Liver (tissue), 3 donors: ENCODE measurements at regions not wholly inside any gene's neighbourhood (a gene's known extent, or its start where the extent isn't known, plus 50 kb on each side); places are given as distances from the start of the nearest gene placed in this dataset.

Source experiments
- ATF3 ChIP-seq: IDR thresholded peaks from 2 replicates; pipeline ENCODE4 v1.6.1; 2016; ENCODE audit warnings: antibody characterized with exemption
- CTCF ChIP-seq: fragments of 150-350 bp; IDR thresholded peaks from 2 replicates; pipeline ENCODE4 v1.5.1; 2017; ENCODE audit warnings: improper control_type of control experiment, low read depth, low read length; ENCODE audit not compliant: missing input control
- EGR1 ChIP-seq, 2 donors: IDR thresholded peaks; 2 replicates each; pipeline ENCODE4 v1.6.1; 2016 to 2018; ENCODE audit warnings: antibody characterized with exemption in 2 of 2, low read depth in 2 of 2
- FOXA1 ChIP-seq: IDR thresholded peaks from 2 replicates; pipeline ENCODE4 v1.6.1; 2016; ENCODE audit warnings: antibody characterized with exemption
- GABPA ChIP-seq, 2 donors: IDR thresholded peaks in 1 of 2; conservative IDR thresholded peaks in 1 of 2; 2 replicates each; pipeline ENCODE4 v1.6.1; 2016; ENCODE audit warnings: antibody characterized with exemption in 2 of 2, mild to moderate bottlenecking in 1 of 2, moderate library complexity in 1 of 2
- RAD21 ChIP-seq, 2 donors: IDR thresholded peaks; 2 replicates each; pipeline ENCODE4 v1.6.1; 2016; ENCODE audit warnings: antibody characterized with exemption in 2 of 2, mild to moderate bottlenecking in 2 of 2
- TAF1 ChIP-seq: conservative IDR thresholded peaks from 2 replicates; pipeline ENCODE4 v1.6.1; 2016; ENCODE audit warnings: antibody characterized with exemption, mild to moderate bottlenecking
- YY1 ChIP-seq: IDR thresholded peaks from 2 replicates; pipeline ENCODE4 v1.6.1; 2016; ENCODE audit warnings: antibody characterized with exemption, mild to moderate bottlenecking
- ZBTB33 ChIP-seq: IDR thresholded peaks from 2 replicates; pipeline ENCODE4 v1.6.1; 2016; ENCODE audit warnings: antibody characterized with exemption
- TF ChIP-seq, protein P1 (sequence below): IDR thresholded peaks from 2 replicates; pipeline ENCODE4 v1.6.1; 2016; ENCODE audit warnings: antibody characterized with exemption, mild to moderate bottlenecking
- TF ChIP-seq, protein P2 (sequence below): IDR thresholded peaks from 2 replicates; pipeline ENCODE4 v1.6.1; 2016; ENCODE audit warnings: antibody characterized with exemption
- donor health status: healthy.
- donor health status: healthy.

DNA sequence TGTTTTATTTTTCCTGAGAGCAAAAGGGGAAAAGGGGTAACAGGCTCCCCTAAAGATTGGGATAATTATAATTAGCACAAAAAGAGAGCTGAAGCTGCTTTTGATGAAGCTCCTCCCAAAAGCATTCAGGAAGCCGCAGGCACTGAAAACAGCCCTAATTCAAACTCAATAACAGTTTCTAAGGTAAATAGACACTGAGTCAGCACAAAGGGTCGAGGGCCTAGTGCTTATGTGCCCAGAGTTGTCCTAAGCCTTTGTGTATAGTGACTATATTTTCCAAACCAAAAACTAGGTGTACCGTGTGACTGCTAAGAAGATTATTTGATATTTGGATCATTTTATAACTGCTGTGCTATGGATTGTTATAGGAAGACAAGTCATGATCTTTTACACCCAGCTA, 67.7 kb downstream of the HMHB1 start:
- TF ChIP-seq CTCF (no peak), YY1 (no peak), ATF3 (no peak), ZBTB33 (no peak), GABPA (IDR thresholded peaks at IDR 0.05 in 1 of 2, conservative IDR thresholded peaks at IDR 0.05 in 1 of 2) (no peak), RAD21 (IDR thresholded peaks at IDR 0.05) (no peak), FOXA1 (no peak), EGR1 (IDR thresholded peaks at IDR 0.05; ENCODE audit: low read depth in 2 of 2) (no peak), TAF1 (no peak)
- TF ChIP-seq, protein P1, sequence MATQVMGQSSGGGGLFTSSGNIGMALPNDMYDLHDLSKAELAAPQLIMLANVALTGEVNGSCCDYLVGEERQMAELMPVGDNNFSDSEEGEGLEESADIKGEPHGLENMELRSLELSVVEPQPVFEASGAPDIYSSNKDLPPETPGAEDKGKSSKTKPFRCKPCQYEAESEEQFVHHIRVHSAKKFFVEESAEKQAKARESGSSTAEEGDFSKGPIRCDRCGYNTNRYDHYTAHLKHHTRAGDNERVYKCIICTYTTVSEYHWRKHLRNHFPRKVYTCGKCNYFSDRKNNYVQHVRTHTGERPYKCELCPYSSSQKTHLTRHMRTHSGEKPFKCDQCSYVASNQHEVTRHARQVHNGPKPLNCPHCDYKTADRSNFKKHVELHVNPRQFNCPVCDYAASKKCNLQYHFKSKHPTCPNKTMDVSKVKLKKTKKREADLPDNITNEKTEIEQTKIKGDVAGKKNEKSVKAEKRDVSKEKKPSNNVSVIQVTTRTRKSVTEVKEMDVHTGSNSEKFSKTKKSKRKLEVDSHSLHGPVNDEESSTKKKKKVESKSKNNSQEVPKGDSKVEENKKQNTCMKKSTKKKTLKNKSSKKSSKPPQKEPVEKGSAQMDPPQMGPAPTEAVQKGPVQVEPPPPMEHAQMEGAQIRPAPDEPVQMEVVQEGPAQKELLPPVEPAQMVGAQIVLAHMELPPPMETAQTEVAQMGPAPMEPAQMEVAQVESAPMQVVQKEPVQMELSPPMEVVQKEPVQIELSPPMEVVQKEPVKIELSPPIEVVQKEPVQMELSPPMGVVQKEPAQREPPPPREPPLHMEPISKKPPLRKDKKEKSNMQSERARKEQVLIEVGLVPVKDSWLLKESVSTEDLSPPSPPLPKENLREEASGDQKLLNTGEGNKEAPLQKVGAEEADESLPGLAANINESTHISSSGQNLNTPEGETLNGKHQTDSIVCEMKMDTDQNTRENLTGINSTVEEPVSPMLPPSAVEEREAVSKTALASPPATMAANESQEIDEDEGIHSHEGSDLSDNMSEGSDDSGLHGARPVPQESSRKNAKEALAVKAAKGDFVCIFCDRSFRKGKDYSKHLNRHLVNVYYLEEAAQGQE: no peak
- TF ChIP-seq, protein P2, sequence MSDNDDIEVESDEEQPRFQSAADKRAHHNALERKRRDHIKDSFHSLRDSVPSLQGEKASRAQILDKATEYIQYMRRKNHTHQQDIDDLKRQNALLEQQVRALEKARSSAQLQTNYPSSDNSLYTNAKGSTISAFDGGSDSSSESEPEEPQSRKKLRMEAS: no peak
